Neural crest cell (in vitro differentiated cells): ENCODE measurements at regions not wholly inside any gene's neighbourhood (a gene's known extent, or its start where the extent isn't known, plus 50 kb on each side); places are given as distances from the start of the nearest gene placed in this dataset.
"Not testable (repeated sequence)": the region's sequence is repeated elsewhere in the genome, so short reads cannot be mapped to it uniquely, and the experiment has no call there.

ENCODE experiments used
- DNase-seq: peaks from one replicate; pipeline ENCODE4 v3.0.0; 2021; ENCODE audit warnings: low read depth, mixed read lengths, low spot score
- H3K27ac Mint-ChIP-seq: one replicate; pipeline ENCODE4 v1.8.0; 2021; ENCODE audit warnings: mild to moderate bottlenecking, mixed read lengths; ENCODE audit not compliant: unreplicated experiment
- H3K27me3 Mint-ChIP-seq: 2 replicates; pipeline ENCODE4 v1.8.0; 2021; ENCODE audit warnings: low read depth, mild to moderate bottlenecking, mixed read lengths
- H3K36me3 Mint-ChIP-seq: 2 replicates; pipeline ENCODE4 v1.8.0; 2021; ENCODE audit warnings: low read depth, mild to moderate bottlenecking, mixed read lengths
- H3K4me1 Mint-ChIP-seq: 2 replicates; pipeline ENCODE4 v1.8.0; 2021; ENCODE audit warnings: mixed read lengths
- H3K4me3 Mint-ChIP-seq: one replicate; pipeline ENCODE4 v1.8.0; 2021; ENCODE audit warnings: mild to moderate bottlenecking, mixed read lengths
- H3K9me3 Mint-ChIP-seq: 2 replicates; pipeline ENCODE4 v1.8.0; 2021; ENCODE audit warnings: mixed read lengths
- TF ChIP-seq, protein P1 (sequence below): fragments of 200-600 bp; sonication (generic); conservative IDR thresholded peaks from 2 replicates; pipeline ENCODE4 v1.5.0; 2021; ENCODE audit warnings: antibody characterized with exemption, mild to moderate bottlenecking

GRCh38 chr12:33514893-33515292 lies 75.3 kb upstream of the SYT10 start:
- Mint-ChIP-seq H3K27me3 (no peaks in the 10 kb centered on the region), H3K36me3 (no peaks in the 10 kb centered on the region), H3K4me3 (no peak overlapping the region), H3K4me1 (no peaks in the 10 kb centered on the region), H3K9me3 (no peaks in the 10 kb centered on the region), H3K27ac (no peak overlapping the region)
- TF ChIP-seq, protein P1, sequence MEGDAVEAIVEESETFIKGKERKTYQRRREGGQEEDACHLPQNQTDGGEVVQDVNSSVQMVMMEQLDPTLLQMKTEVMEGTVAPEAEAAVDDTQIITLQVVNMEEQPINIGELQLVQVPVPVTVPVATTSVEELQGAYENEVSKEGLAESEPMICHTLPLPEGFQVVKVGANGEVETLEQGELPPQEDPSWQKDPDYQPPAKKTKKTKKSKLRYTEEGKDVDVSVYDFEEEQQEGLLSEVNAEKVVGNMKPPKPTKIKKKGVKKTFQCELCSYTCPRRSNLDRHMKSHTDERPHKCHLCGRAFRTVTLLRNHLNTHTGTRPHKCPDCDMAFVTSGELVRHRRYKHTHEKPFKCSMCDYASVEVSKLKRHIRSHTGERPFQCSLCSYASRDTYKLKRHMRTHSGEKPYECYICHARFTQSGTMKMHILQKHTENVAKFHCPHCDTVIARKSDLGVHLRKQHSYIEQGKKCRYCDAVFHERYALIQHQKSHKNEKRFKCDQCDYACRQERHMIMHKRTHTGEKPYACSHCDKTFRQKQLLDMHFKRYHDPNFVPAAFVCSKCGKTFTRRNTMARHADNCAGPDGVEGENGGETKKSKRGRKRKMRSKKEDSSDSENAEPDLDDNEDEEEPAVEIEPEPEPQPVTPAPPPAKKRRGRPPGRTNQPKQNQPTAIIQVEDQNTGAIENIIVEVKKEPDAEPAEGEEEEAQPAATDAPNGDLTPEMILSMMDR, result peak; percentile 39
- no peak for DNase-seq

DNA sequence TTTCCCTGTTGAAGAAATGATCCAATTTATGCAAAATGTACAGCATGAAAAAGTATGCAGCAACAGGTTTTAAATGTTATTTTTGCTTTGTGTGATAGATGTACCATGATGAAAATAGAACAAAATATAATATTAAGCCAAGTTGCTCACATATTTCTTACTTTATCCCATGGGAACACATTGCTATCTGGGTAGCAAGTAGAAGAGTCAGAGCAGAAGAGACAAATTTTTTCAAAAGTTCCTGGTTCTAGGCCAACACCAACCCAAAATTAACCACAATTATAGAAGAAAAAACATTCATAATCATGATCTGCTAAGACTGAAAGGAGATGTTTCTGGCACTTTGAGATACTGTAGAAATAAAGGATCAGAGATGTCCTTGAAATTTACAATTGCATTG lies 79.9 kb upstream of the SYT10 start:
- H3K4me3 Mint-ChIP-seq, result no peak overlapping the region
- TF ChIP-seq, protein P1, result no peak
- H3K27me3 Mint-ChIP-seq, result no peaks in the 10 kb centered on the region
- no peaks in the 10 kb centered on the region for H3K9me3 Mint-ChIP-seq
- no peak for DNase-seq
- H3K27ac Mint-ChIP-seq, result no peak overlapping the region
- no peaks in the 10 kb centered on the region for H3K4me1 Mint-ChIP-seq
- H3K36me3 Mint-ChIP-seq, result no peaks in the 10 kb centered on the region

- not testable (repeated sequence) for H3K4me3 Mint-ChIP-seq, H3K36me3 Mint-ChIP-seq, H3K27ac Mint-ChIP-seq, H3K4me1 Mint-ChIP-seq, H3K27me3 Mint-ChIP-seq, H3K9me3 Mint-ChIP-seq
- DNase-seq, result peak; percentile 3
Measured at GRCh38 chr12:33520505-33521302, 81.1 kb upstream of the SYT10 start.

DNA sequence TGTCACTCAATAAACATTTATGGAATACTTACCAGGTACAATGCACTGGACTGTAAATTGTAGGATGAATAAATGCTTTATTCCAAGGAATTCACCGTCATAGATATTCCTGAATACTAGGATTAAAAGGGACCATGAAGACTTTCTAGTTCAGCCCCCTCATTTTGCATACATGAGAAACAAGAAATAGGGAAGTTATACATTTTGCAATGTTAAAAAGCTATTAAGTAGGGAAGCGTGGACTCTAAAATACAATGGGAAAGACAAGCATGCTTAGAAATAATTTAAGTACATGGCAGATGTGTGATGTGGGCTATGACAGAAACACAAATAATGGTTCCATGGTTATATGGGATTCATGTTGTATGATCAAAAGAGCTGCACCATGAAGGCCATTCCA lies 89.4 kb upstream of the SYT10 start:
- Mint-ChIP-seq H3K27me3 (no peaks in the 10 kb centered on the region), H3K4me3 (no peak overlapping the region), H3K9me3 (no peaks in the 10 kb centered on the region), H3K36me3 (no peaks in the 10 kb centered on the region), H3K4me1 (no peaks in the 10 kb centered on the region), H3K27ac (no peak overlapping the region)
- no peak for DNase-seq
- TF ChIP-seq, protein P1, result no peak

- Mint-ChIP-seq H3K4me3 (no peak overlapping the region), H3K27ac (no peak overlapping the region), H3K4me1 (no peaks in the 10 kb centered on the region), H3K9me3 (no peaks in the 10 kb centered on the region), H3K27me3 (no peaks in the 10 kb centered on the region), H3K36me3 (no peaks in the 10 kb centered on the region)
- TF ChIP-seq, protein P1, result no peak
- DNase-seq, result no peak
Measured at GRCh38 chr12:33529810-33530209, 90.2 kb upstream of the SYT10 start.

DNA sequence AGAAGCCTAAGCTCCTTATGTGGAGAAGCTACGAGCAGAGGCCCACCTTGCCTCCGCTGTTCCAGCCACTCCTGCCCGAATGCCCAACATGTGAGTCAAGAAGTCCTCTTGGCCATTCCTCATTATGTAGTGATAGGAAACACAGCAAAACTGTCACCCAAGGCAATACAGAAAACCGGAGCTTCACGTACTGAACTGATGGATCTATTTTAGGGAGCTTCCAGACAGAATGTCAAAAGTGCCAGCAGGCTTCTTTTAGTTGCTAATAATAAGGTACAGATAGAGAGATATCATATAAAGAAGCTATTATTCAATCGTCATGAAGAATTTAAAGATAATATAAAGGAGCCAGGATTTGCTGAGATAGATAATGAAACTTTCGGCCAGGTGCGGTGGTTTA lies 91.6 kb upstream of the SYT10 start:
- H3K4me3 Mint-ChIP-seq, result no peak overlapping the region
- H3K9me3 Mint-ChIP-seq, result no peaks in the 10 kb centered on the region
- TF ChIP-seq, protein P1, result no peak
- no peaks in the 10 kb centered on the region for H3K36me3 Mint-ChIP-seq
- H3K4me1 Mint-ChIP-seq, result no peaks in the 10 kb centered on the region
- DNase-seq, result no peak
- no peaks in the 10 kb centered on the region for H3K27me3 Mint-ChIP-seq
- H3K27ac Mint-ChIP-seq, result no peak overlapping the region
